CD4-positive, alpha-beta T cell treated with Interferon alpha-2 for 1 hour (primary cell): ENCODE measurements at regions not wholly inside any gene's neighbourhood (a gene's known extent, or its start where the extent isn't known, plus 50 kb on each side); places are given as distances from the start of the nearest gene placed in this dataset.
A peak's percentile ranks its signal among the peaks of the same experiment; 100 is the strongest.
"Not testable (repeated sequence)": the region's sequence is repeated elsewhere in the genome, so short reads cannot be mapped to it uniquely, and the experiment has no call there.

ENCODE experiments used
- DNase-seq, 2 donors: peaks; one replicate each; pipeline ENCODE4 v3.0.0-alpha.2; 2020 to 2022

GRCh38 chr6:109875973-109876372 is 102.1 kb upstream of the GPR6 start:
- DNase-seq, result no peak

GRCh38 chr6:109877028-109878004 is 100.8 kb upstream of the GPR6 start:
- DNase-seq, result no peak

- DNase-seq, result not testable (repeated sequence)
Measured at GRCh38 chr6:109878005-109878690, 100.0 kb upstream of the GPR6 start.

- not testable (repeated sequence) for DNase-seq
Measured at GRCh38 chr6:109879081-109879480, 99.0 kb upstream of the GPR6 start.

- no peak for DNase-seq
Measured at GRCh38 chr6:109879521-109879920, 98.6 kb upstream of the GPR6 start.

GRCh38 chr6:109881069-109881468 is 97.0 kb upstream of the GPR6 start:
- not testable (repeated sequence) for DNase-seq

GRCh38 chr6:109881953-109882490 is 96.1 kb upstream of the GPR6 start:
- DNase-seq, result not testable (repeated sequence)

GRCh38 chr6:109891924-109892323 is 86.2 kb upstream of the GPR6 start:
- peak; percentile 3 to 33 for DNase-seq

GRCh38 chr6:109892451-109893435 is 85.4 kb upstream of the GPR6 start:
- no peak for DNase-seq

- no peak for DNase-seq
Measured at GRCh38 chr6:109893606-109894005, 84.5 kb upstream of the GPR6 start.

GRCh38 chr6:109894181-109894580 is 83.9 kb upstream of the GPR6 start:
- DNase-seq, result peak in 1 of 2 donors; percentile 5

GRCh38 chr6:109896341-109896740 is 81.8 kb upstream of the GPR6 start:
- no peak for DNase-seq

- no peak for DNase-seq
Measured at GRCh38 chr6:109897025-109897424, 81.1 kb upstream of the GPR6 start.

- DNase-seq, result no peak
Measured at GRCh38 chr6:109897561-109898080, 80.5 kb upstream of the GPR6 start.

GRCh38 chr6:109901976-109902375 is 76.1 kb upstream of the GPR6 start:
- no peak for DNase-seq

- no peak for DNase-seq
Measured at GRCh38 chr6:109902870-109903269, 75.2 kb upstream of the GPR6 start.

GRCh38 chr6:109910571-109910970 is 67.5 kb upstream of the GPR6 start:
- DNase-seq, result no peak

GRCh38 chr6:109912118-109912517 is 66.0 kb upstream of the GPR6 start:
- no peak for DNase-seq

- DNase-seq, result no peak
Measured at GRCh38 chr6:109912952-109913351, 65.2 kb upstream of the GPR6 start.

- DNase-seq, result not testable (repeated sequence)
Measured at GRCh38 chr6:109915748-109916147, 62.4 kb upstream of the GPR6 start.

- DNase-seq, result no peak
Measured at GRCh38 chr6:109916759-109917158, 61.4 kb upstream of the GPR6 start.

- no peak for DNase-seq
Measured at GRCh38 chr6:109918227-109918626, 59.9 kb upstream of the GPR6 start.
